K562 (cell line): ENCODE measurements at regions not wholly inside any gene's neighbourhood (a gene's known extent, or its start where the extent isn't known, plus 50 kb on each side); places are given as distances from the start of the nearest gene placed in this dataset.

Experiments used
- ATAC-seq: fragments of 200-7000 bp; cut with Tn5 transposase; 3 replicates; pipeline ENCODE4 v1.9.1; 2020; ENCODE audit warnings: moderate library complexity
- BruUV-seq: library from RNA; stranded (reverse); fragments of 400-500 nt; replicated peaks from 2 replicates; lab custom pipeline; 2021; lab: Mats Ljungman, UMichigan
- CTCF ChIA-PET: fragments of 300-600 bp; formaldehyde crosslinking; extraction: SDS; loops from one replicate; lab custom pipeline; 2021; ENCODE audit warnings: low intra/inter-chr PET ratio; lab: Yijun Ruan, JAX
- POLR2A ChIA-PET: fragments of 300-600, 350-650 bp; sonication (Branson Sonifier 250); formaldehyde crosslinking; extraction: SDS; loops from one replicate; lab custom pipeline; 2021; ENCODE audit warnings: antibody characterized with exemption, inconsistent platforms; lab: Yijun Ruan, JAX
- DNase-seq, 4 experiments: peaks; one replicate each; pipeline versions ENCODE4 v3.0.0 to v3.0.0-alpha.2; 2011 to 2018; ENCODE audit warnings: low spot score in 3 of 4, mixed read lengths in 3 of 4; ENCODE audit errors: extremely low read depth in 1 of 4
- FAIRE-seq: peaks from 2 replicates; lab custom pipeline; 2011; peaks lifted over from hg19 to GRCh38; lab: Jason Lieb, UNC
- H2AFZ ChIP-seq: 2 replicates; pipeline ENCODE4 v1.6.0; 2011; ENCODE audit warnings: low read depth, low read length, control low read depth, inconsistent platforms
- H3K27ac ChIP-seq: fragments of 200-600 bp; 3 replicates; pipeline ENCODE4 v1.8.0; 2011; ENCODE audit warnings: low read depth, mild to moderate bottlenecking, control low read depth, inconsistent platforms, low read length, moderate library complexity, mixed read lengths; ENCODE audit errors: extremely low read depth
- H3K27me3 ChIP-seq, 2 experiments: fragments of 300-600 bp in 1 of 2; 2 replicates in 1 of 2; 3 replicates in 1 of 2; pipeline versions ENCODE4 v1.6.0 to v1.8.0; 2011; ENCODE audit warnings: inconsistent platforms in 2 of 2, low read length in 2 of 2, mild to moderate bottlenecking in 1 of 2, mixed read lengths in 1 of 2, moderate library complexity in 1 of 2; ENCODE audit not compliant: control insufficient read depth in 2 of 2, insufficient read depth in 2 of 2
- H3K36me3 ChIP-seq: fragments of 300-600 bp; 3 replicates; pipeline ENCODE4 v1.8.0; 2011; ENCODE audit warnings: mild to moderate bottlenecking, low read length, inconsistent platforms; ENCODE audit not compliant: control insufficient read depth, insufficient read depth
- H3K4me1 ChIP-seq, 2 experiments: fragments of 200-600 bp in 1 of 2; replicated peaks in 1 of 2; 2 replicates in 1 of 2; 3 replicates in 1 of 2; pipeline versions ENCODE4 v1.5.1 to v1.8.0; 2011; ENCODE audit warnings: inconsistent platforms in 2 of 2, low read length in 2 of 2, mild to moderate bottlenecking in 1 of 2, mixed read lengths in 1 of 2, moderate library complexity in 1 of 2; ENCODE audit not compliant: control insufficient read depth in 2 of 2, insufficient read depth in 2 of 2
- H3K4me2 ChIP-seq: 2 replicates; pipeline ENCODE4 v1.6.1; 2011; ENCODE audit warnings: low read length, control low read depth, inconsistent platforms, mixed read lengths; ENCODE audit not compliant: insufficient read depth
- H3K4me3 ChIP-seq: fragments of 200-600 bp; sonication (generic), shearing (Covaris generic); 2 replicates; pipeline ENCODE4 v1.5.1; 2016; ENCODE audit warnings: control low read depth, inconsistent platforms
- H3K79me2 ChIP-seq: fragments of 200-600 bp; 3 replicates; pipeline ENCODE4 v1.8.0; 2011; ENCODE audit warnings: low read length, inconsistent platforms; ENCODE audit not compliant: control insufficient read depth, insufficient read depth
- H3K9ac ChIP-seq, 2 experiments: 2 replicates each; pipeline versions ENCODE4 v1.6.0 to v1.6.1; 2011; ENCODE audit warnings: low read depth in 2 of 2, low read length in 2 of 2, control low read depth in 1 of 2, inconsistent platforms in 1 of 2, mild to moderate bottlenecking in 1 of 2, mixed read lengths in 1 of 2; ENCODE audit not compliant: insufficient read depth in 1 of 2
- H3K9me1 ChIP-seq: one replicate; pipeline ENCODE4 v1.6.0; 2011; ENCODE audit warnings: inconsistent platforms, mild to moderate bottlenecking, low read length, moderate library complexity; ENCODE audit not compliant: control insufficient read depth, insufficient read depth
- H3K9me3 ChIP-seq: replicated peaks from 2 replicates; pipeline ENCODE4 v1.5.1; 2011; ENCODE audit warnings: low read depth, low read length, inconsistent platforms; ENCODE audit not compliant: control insufficient read depth, insufficient read depth
- H4K20me1 ChIP-seq: replicated peaks from 2 replicates; pipeline ENCODE4 v1.6.1; 2011; ENCODE audit warnings: low read length, inconsistent platforms, mixed read lengths; ENCODE audit not compliant: control insufficient read depth, insufficient read depth
- CHD1 ChIP-seq: fragments of 200-600 bp; sonication (generic); IDR thresholded peaks from one replicate; pipeline ENCODE4 v1.6.1; 2012; ENCODE audit warnings: mild to moderate bottlenecking, moderate library complexity, low read length, inconsistent platforms
- PTTG1 ChIP-seq: fragments of 450-650 bp; IDR thresholded peaks from 2 replicates; pipeline ENCODE4 v1.6.1; 2016; ENCODE audit warnings: low read depth, mild to moderate bottlenecking, missing genetic modification characterization, missing compliant biosample characterization
- PYGO2 ChIP-seq: fragments of 450-650 bp; IDR thresholded peaks from 2 replicates; pipeline ENCODE4 v1.6.1; 2016; ENCODE audit warnings: mild to moderate bottlenecking, missing genetic modification characterization, moderate library complexity, missing compliant biosample characterization
- RAD21 ChIP-seq, 2 experiments: fragments of 250-450 bp in 1 of 2; fragments of 450-650 bp in 1 of 2; sonication (Bioruptor Pico) in 1 of 2; formaldehyde crosslinking in 1 of 2; IDR thresholded peaks in 1 of 2; conservative IDR thresholded peaks in 1 of 2; 2 replicates each; pipeline versions ENCODE4 v1.4.0 to v1.8.0; 2020 to 2022; ENCODE audit warnings: mild to moderate bottlenecking in 2 of 2, moderate library complexity in 1 of 2
- RCOR1 ChIP-seq, 2 experiments: IDR thresholded peaks; 2 replicates each; pipeline ENCODE4 v1.6.1; 2012; ENCODE audit warnings: low read depth in 2 of 2, low read length in 2 of 2, borderline replicate concordance in 1 of 2, improper control_type of control experiment in 1 of 2
- SMARCB1 ChIP-seq: IDR thresholded peaks from 2 replicates; pipeline ENCODE4 v1.6.1; 2011; ENCODE audit warnings: improper control_type of control experiment, low read depth; ENCODE audit not compliant: insufficient read length
- XRCC3 ChIP-seq: fragments of 450-650 bp; IDR thresholded peaks from 2 replicates; pipeline ENCODE4 v1.6.1; 2017; ENCODE audit warnings: mild to moderate bottlenecking, moderate library complexity
- in situ Hi-C: fragments of 300-500 bp; cut with MboI; formaldehyde crosslinking; loops from 4 replicates; pipeline ENCODE4 v1.15.0; 2018; ENCODE audit warnings: inconsistent platforms, mixed read lengths
- intact Hi-C: fragments of 100-400 bp; cut with micrococcal nuclease; formaldehyde crosslinking; loops from 2 replicates; pipeline ENCODE4 v1.14.2; 2022
- TF ChIP-seq, protein P1 (sequence below): fragments of 450-650 bp; IDR thresholded peaks from 2 replicates; pipeline ENCODE4 v1.6.1; 2017; ENCODE audit warnings: mild to moderate bottlenecking, moderate library complexity
- TF ChIP-seq, protein P2 (sequence below): fragments of 450-650 bp; IDR thresholded peaks from 2 replicates; pipeline ENCODE4 v1.6.1; 2018; ENCODE audit warnings: mild to moderate bottlenecking, low read depth; ENCODE audit not compliant: partially characterized antibody
- TF ChIP-seq, protein P3 (sequence below): fragments of 450-650 bp; conservative IDR thresholded peaks from 2 replicates; pipeline ENCODE4 v1.6.1; 2016; ENCODE audit warnings: missing genetic modification characterization, low read depth, mild to moderate bottlenecking, control low read depth, missing compliant biosample characterization
- TF ChIP-seq, protein P4 (sequence below): fragments of 450-650 bp; formaldehyde crosslinking; IDR thresholded peaks from 2 replicates; pipeline ENCODE4 v1.4.0; 2022; ENCODE audit warnings: missing genetic modification characterization
- TF ChIP-seq, protein P5 (sequence below): fragments of 450-650 bp; IDR thresholded peaks from 2 replicates; pipeline ENCODE4 v1.6.1; 2016; ENCODE audit warnings: borderline replicate concordance

DNA sequence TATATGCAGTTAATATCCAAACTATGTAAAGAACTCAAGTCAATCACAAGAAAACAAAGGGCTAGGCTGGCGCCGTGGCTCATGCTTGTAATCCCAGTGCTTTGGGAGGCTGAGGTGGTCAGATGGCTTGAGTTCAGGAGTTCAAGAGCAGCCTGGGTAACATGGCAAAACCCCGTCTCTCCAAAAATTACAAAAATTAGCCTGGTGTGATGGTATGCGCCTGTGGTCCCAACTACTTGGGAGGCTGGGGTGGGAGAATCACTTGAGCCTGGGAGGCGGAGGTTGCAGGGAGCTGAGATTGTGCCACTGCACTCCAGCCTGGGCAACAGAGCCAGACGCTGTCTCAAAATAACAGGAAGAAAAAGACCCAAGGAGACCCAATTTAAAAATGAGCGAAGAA is 91.9 kb upstream of the ALKAL2 start (continued):
- TF ChIP-seq, protein P1, sequence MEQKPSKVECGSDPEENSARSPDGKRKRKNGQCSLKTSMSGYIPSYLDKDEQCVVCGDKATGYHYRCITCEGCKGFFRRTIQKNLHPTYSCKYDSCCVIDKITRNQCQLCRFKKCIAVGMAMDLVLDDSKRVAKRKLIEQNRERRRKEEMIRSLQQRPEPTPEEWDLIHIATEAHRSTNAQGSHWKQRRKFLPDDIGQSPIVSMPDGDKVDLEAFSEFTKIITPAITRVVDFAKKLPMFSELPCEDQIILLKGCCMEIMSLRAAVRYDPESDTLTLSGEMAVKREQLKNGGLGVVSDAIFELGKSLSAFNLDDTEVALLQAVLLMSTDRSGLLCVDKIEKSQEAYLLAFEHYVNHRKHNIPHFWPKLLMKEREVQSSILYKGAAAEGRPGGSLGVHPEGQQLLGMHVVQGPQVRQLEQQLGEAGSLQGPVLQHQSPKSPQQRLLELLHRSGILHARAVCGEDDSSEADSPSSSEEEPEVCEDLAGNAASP: no peak

DNA sequence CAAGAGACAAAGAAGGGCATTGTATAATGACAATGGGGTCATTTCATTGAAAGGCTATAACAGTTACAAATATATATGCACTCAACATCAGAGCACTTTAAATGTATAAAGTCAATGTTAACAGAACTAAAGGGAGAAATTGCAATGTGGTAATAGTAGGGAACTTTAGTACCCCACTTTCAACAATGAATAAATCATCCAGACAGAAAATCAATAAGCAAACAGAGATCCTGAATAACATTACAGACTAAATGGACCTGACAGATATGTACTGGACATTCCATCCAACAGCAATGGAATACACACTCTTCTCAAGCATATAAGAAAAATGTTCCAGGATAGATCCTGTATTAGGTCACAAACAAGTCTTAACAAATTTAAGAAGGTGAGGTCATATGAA is 90.5 kb upstream of the ALKAL2 start:
- no peaks in the 10 kb centered on the region for H3K36me3 ChIP-seq
- H2AFZ ChIP-seq: no peak overlapping the region
- no TSS peak for BruUV-seq
- no peaks in the 10 kb centered on the region for H3K9me3 ChIP-seq
- H3K4me2 ChIP-seq: no peak overlapping the region
- H3K9ac ChIP-seq: no peak overlapping the region
- H3K4me1 ChIP-seq: no peaks in the 10 kb centered on the region
- DNase-seq (no peak), FAIRE-seq (no peak), ATAC-seq (no peak)
- CTCF ChIA-PET: no interaction called here
- H3K27ac ChIP-seq: no peak overlapping the region
- intact Hi-C loops (no loop called here), in situ Hi-C loops (no loop called here)
- H3K79me2 ChIP-seq: no peaks in the 10 kb centered on the region
- peaks cover 8 to 28% of the 10 kb centered on the region in 2 experiments; a peak in 3 of 5 replicates for H3K27me3 ChIP-seq
- no peak overlapping the region for H3K4me3 ChIP-seq
- H4K20me1 ChIP-seq: no peaks in the 10 kb centered on the region
- no peaks in the 10 kb centered on the region for H3K9me1 ChIP-seq
- POLR2A ChIA-PET: no interaction called here
- TF ChIP-seq PTTG1 (tag) (no peak), SMARCB1 (no peak), RCOR1 (IDR thresholded peaks at IDR 0.05; ENCODE audit: borderline replicate concordance in 1 of 2, low read depth in 2 of 2, low read length in 2 of 2) (no peak), PYGO2 (tag) (no peak), XRCC3 (no peak), RAD21 (CRISPR knock-in tag; conservative IDR thresholded peaks at IDR 0.05 in 1 of 2, IDR thresholded peaks at IDR 0.05 in 1 of 2) (no peak), CHD1 (no peak)
- TF ChIP-seq, protein P2, sequence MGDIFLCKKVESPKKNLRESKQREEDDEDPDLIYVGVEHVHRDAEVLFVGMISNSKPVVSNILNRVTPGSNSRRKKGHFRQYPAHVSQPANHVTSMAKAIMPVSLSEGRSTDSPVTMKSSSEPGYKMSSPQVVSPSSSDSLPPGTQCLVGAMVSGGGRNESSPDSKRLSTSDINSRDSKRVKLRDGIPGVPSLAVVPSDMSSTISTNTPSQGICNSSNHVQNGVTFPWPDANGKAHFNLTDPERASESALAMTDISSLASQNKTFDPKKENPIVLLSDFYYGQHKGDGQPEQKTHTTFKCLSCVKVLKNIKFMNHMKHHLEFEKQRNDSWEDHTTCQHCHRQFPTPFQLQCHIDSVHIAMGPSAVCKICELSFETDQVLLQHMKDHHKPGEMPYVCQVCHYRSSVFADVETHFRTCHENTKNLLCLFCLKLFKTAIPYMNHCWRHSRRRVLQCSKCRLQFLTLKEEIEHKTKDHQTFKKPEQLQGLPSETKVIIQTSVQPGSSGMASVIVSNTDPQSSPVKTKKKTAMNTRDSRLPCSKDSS: no peak
- TF ChIP-seq, protein P3, sequence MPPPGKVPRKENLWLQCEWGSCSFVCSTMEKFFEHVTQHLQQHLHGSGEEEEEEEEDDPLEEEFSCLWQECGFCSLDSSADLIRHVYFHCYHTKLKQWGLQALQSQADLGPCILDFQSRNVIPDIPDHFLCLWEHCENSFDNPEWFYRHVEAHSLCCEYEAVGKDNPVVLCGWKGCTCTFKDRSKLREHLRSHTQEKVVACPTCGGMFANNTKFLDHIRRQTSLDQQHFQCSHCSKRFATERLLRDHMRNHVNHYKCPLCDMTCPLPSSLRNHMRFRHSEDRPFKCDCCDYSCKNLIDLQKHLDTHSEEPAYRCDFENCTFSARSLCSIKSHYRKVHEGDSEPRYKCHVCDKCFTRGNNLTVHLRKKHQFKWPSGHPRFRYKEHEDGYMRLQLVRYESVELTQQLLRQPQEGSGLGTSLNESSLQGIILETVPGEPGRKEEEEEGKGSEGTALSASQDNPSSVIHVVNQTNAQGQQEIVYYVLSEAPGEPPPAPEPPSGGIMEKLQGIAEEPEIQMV: no peak
- TF ChIP-seq, protein P4, sequence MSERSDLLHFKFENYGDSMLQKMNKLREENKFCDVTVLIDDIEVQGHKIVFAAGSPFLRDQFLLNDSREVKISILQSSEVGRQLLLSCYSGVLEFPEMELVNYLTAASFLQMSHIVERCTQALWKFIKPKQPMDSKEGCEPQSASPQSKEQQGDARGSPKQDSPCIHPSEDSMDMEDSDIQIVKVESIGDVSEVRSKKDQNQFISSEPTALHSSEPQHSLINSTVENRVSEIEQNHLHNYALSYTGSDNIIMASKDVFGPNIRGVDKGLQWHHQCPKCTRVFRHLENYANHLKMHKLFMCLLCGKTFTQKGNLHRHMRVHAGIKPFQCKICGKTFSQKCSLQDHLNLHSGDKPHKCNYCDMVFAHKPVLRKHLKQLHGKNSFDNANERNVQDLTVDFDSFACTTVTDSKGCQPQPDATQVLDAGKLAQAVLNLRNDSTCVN (CRISPR knock-in tag): no peak
- TF ChIP-seq, protein P5, sequence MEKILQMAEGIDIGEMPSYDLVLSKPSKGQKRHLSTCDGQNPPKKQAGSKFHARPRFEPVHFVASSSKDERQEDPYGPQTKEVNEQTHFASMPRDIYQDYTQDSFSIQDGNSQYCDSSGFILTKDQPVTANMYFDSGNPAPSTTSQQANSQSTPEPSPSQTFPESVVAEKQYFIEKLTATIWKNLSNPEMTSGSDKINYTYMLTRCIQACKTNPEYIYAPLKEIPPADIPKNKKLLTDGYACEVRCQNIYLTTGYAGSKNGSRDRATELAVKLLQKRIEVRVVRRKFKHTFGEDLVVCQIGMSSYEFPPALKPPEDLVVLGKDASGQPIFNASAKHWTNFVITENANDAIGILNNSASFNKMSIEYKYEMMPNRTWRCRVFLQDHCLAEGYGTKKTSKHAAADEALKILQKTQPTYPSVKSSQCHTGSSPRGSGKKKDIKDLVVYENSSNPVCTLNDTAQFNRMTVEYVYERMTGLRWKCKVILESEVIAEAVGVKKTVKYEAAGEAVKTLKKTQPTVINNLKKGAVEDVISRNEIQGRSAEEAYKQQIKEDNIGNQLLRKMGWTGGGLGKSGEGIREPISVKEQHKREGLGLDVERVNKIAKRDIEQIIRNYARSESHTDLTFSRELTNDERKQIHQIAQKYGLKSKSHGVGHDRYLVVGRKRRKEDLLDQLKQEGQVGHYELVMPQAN: no peak
